ENCODE measurements at regions not wholly inside any gene's neighbourhood (a gene's known extent, or its start where the extent isn't known, plus 50 kb on each side); places are given as distances from the start of the nearest gene placed in this dataset.

DNA sequence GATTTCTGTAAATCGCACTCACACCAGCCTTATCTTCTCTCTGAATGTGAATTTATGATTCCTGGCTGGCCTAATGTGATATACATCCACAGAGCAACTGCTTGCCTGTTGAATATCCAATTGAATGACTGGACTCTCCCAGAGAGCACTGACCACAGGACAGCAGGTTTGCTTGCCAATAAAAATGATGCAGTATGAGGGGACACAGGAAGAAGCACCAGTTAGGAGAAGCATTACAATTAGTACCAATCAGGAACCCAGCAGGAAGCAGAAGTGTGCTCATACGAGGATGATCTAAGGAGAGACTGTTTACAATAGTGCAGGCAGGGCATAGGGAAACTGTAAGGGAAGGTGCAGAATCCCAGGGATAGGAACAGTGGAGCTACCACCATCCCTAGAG lies 127.2 kb upstream of the ZNF366 start:
- DNase-seq = no peak
- Mint-ChIP-seq H3K9me3 (ENCODE audit: low read depth, unreplicated experiment) (no peaks in the 10 kb centered on the region), H3K27ac (ENCODE audit: unreplicated experiment) (no peak overlapping the region), H3K36me3 (ENCODE audit: insufficient read depth, unreplicated experiment) (no peaks in the 10 kb centered on the region), H3K27me3 (ENCODE audit: unreplicated experiment) (peaks cover 8% of the 10 kb centered on the region), H3K4me3 (ENCODE audit: low read depth, unreplicated experiment) (no peak overlapping the region), H3K4me1 (ENCODE audit: low read depth, unreplicated experiment) (no peaks in the 10 kb centered on the region)
- TF ChIP-seq, protein P1, sequence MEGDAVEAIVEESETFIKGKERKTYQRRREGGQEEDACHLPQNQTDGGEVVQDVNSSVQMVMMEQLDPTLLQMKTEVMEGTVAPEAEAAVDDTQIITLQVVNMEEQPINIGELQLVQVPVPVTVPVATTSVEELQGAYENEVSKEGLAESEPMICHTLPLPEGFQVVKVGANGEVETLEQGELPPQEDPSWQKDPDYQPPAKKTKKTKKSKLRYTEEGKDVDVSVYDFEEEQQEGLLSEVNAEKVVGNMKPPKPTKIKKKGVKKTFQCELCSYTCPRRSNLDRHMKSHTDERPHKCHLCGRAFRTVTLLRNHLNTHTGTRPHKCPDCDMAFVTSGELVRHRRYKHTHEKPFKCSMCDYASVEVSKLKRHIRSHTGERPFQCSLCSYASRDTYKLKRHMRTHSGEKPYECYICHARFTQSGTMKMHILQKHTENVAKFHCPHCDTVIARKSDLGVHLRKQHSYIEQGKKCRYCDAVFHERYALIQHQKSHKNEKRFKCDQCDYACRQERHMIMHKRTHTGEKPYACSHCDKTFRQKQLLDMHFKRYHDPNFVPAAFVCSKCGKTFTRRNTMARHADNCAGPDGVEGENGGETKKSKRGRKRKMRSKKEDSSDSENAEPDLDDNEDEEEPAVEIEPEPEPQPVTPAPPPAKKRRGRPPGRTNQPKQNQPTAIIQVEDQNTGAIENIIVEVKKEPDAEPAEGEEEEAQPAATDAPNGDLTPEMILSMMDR (IDR thresholded peaks at IDR 0.05; ENCODE audit: unreplicated experiment) = no peak
- intact Hi-C loops (cut with micrococcal nuclease; ENCODE audit: unreplicated experiment) = no loop called here
- CTCF ChIA-PET = no interaction called here
- BruUV-seq (replicated peaks) = no TSS peak

DNA sequence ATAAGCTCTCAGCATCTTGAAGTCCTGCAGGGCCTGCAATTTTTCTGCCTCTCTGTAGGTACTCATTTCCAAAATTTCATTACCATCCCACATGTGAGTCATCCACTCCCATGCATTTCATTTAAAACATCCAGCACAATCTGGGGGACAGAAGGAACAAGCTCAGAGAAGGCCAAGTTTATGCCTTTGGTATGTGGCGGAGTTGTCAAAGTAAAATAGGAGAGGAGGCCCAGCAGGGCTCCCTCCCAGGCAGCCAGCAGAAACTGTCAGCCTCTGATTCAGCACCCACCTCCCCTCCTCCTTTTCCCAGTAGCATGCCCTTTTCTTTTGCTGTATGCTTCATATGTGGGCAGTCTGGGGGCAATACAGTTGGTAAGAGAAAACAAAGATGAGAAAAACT lies 126.4 kb upstream of the ZNF366 start:
- no TSS peak for BruUV-seq (replicated peaks)
- TF ChIP-seq, protein P1 (IDR thresholded peaks at IDR 0.05; ENCODE audit: unreplicated experiment) = no peak
- Mint-ChIP-seq H3K36me3 (ENCODE audit: insufficient read depth, unreplicated experiment) (no peaks in the 10 kb centered on the region), H3K9me3 (ENCODE audit: low read depth, unreplicated experiment) (no peaks in the 10 kb centered on the region), H3K4me1 (ENCODE audit: low read depth, unreplicated experiment) (no peaks in the 10 kb centered on the region), H3K27me3 (ENCODE audit: unreplicated experiment) (peaks cover 8% of the 10 kb centered on the region), H3K4me3 (ENCODE audit: low read depth, unreplicated experiment) (no peak overlapping the region), H3K27ac (ENCODE audit: unreplicated experiment) (no peak overlapping the region)
- CTCF ChIA-PET = no interaction called here
- intact Hi-C loops (cut with micrococcal nuclease; ENCODE audit: unreplicated experiment) = no loop called here
- DNase-seq = no peak

DNA sequence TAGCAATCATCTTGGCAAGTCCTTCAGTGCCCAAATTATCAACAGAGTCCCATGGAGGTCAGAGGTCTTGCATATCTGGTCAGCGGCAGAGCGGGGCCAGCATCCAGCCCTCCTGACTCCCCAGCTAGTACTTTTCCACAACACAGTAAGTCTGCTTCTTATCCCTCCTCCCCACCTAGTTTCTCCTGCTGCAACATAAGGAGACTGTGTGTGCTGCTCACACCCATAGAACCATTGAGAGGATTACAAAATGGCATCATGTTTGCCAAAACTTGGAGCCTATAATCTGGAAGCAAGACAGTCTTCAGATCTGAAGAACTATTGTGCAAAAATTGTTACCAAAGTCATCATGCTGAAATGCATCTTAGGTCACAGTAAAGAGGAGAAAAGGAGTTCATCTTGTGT lies 125.8 kb upstream of the ZNF366 start:
- Mint-ChIP-seq H3K27me3 (ENCODE audit: unreplicated experiment) (peaks cover 8% of the 10 kb centered on the region), H3K36me3 (ENCODE audit: insufficient read depth, unreplicated experiment) (no peaks in the 10 kb centered on the region), H3K4me1 (ENCODE audit: low read depth, unreplicated experiment) (no peaks in the 10 kb centered on the region), H3K27ac (ENCODE audit: unreplicated experiment) (no peak overlapping the region), H3K4me3 (ENCODE audit: low read depth, unreplicated experiment) (no peak overlapping the region), H3K9me3 (ENCODE audit: low read depth, unreplicated experiment) (no peaks in the 10 kb centered on the region)
- TF ChIP-seq, protein P1 (IDR thresholded peaks at IDR 0.05; ENCODE audit: unreplicated experiment) = no peak
- DNase-seq = no peak
- CTCF ChIA-PET = no interaction called here
- intact Hi-C loops (cut with micrococcal nuclease; ENCODE audit: unreplicated experiment) = no loop called here
- BruUV-seq (replicated peaks) = no TSS peak

DNA sequence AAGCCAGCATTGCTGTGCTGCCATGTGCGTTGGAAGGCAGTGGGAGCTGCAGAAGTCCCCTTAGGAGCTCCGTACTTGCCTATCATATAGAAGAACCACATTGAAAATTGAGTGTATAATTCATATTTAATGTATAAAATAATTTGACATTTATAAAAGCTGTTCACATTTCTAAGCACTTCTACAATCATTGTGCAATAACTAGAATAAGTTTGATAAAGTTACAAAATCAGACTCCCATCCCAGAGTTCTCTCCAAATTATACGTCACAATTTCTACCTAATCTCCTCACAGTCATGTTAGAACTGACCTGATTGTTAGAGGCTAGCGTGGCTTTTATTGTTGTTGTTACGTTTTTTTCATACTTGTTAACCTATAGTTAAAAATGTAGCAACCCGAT lies 123.5 kb upstream of the ZNF366 start:
- H3K36me3 Mint-ChIP-seq (ENCODE audit: insufficient read depth, unreplicated experiment) = no peaks in the 10 kb centered on the region
- TF ChIP-seq, protein P1 (IDR thresholded peaks at IDR 0.05; ENCODE audit: unreplicated experiment) = no peak
- peaks cover 8% of the 10 kb centered on the region for H3K27me3 Mint-ChIP-seq (ENCODE audit: unreplicated experiment)
- intact Hi-C loops (cut with micrococcal nuclease; ENCODE audit: unreplicated experiment) = no loop called here
- no peak for DNase-seq
- BruUV-seq (replicated peaks) = no TSS peak
- H3K4me1 Mint-ChIP-seq (ENCODE audit: low read depth, unreplicated experiment) = no peaks in the 10 kb centered on the region
- CTCF ChIA-PET = interaction anchor here (1.5 kb wide), 1 partner anchor 14 kb away, joined by 7 read pairs; no protein-coding TSS in a partner anchor
- no peak overlapping the region for H3K27ac Mint-ChIP-seq (ENCODE audit: unreplicated experiment)
- no peak overlapping the region for H3K4me3 Mint-ChIP-seq (ENCODE audit: low read depth, unreplicated experiment)
- no peaks in the 10 kb centered on the region for H3K9me3 Mint-ChIP-seq (ENCODE audit: low read depth, unreplicated experiment)
